HepG2 (cell line): ENCODE measurements at regions not wholly inside any gene's neighbourhood (a gene's known extent, or its start where the extent isn't known, plus 50 kb on each side); places are given as distances from the start of the nearest gene placed in this dataset.

Experiments used
- ATAC-seq: fragments of 200-7000 bp; cut with Tn5 transposase; 3 replicates; pipeline ENCODE4 v1.9.1; 2020; ENCODE audit warnings: mild to moderate bottlenecking, moderate library complexity
- BruUV-seq: library from RNA; stranded (reverse); fragments of 400-500 nt; replicated peaks from 2 replicates; lab custom pipeline; 2021; lab: Mats Ljungman, UMichigan
- CTCF ChIA-PET: fragments of 300-600 bp; formaldehyde crosslinking; extraction: SDS; loops from one replicate; lab custom pipeline; 2021; ENCODE audit warnings: low total read pairs, inconsistent platforms, low intra/inter-chr PET ratio; lab: Yijun Ruan, JAX
- POLR2A ChIA-PET: fragments of 350-600 bp; sonication (Branson Sonifier 250); formaldehyde crosslinking; loops from one replicate; lab custom pipeline; 2020; ENCODE audit warnings: antibody characterized with exemption, inconsistent platforms; lab: Yijun Ruan, JAX
- DNase-seq: peaks from one replicate; pipeline ENCODE4 v3.0.0-alpha.2; 2015; ENCODE audit warnings: low spot score
- FAIRE-seq: peaks from 3 replicates; lab custom pipeline; 2011; peaks lifted over from hg19 to GRCh38; lab: Jason Lieb, UNC
- H2AFZ ChIP-seq: one replicate; pipeline ENCODE4 v1.6.1; 2011; ENCODE audit warnings: low read length, inconsistent platforms
- H3K27ac ChIP-seq: fragments of 300-600 bp; 3 replicates; pipeline ENCODE4 v1.8.0; 2011; ENCODE audit warnings: mixed run types, mild to moderate bottlenecking, mixed read lengths, low read length, inconsistent platforms; ENCODE audit not compliant: insufficient read depth; ENCODE audit errors: extremely low read length
- H3K27me3 ChIP-seq, 2 experiments: fragments of 200-600 bp in 1 of 2; 2 replicates in 1 of 2; 3 replicates in 1 of 2; pipeline versions ENCODE4 v1.6.0 to v1.8.0; 2011; ENCODE audit warnings: low read length in 2 of 2, mild to moderate bottlenecking in 2 of 2, moderate library complexity in 2 of 2, inconsistent platforms in 1 of 2; ENCODE audit not compliant: insufficient read depth in 2 of 2, control insufficient read depth in 1 of 2
- H3K36me3 ChIP-seq, 2 experiments: fragments of 200-600 bp in 1 of 2; replicated peaks in 1 of 2; 2 replicates in 1 of 2; 3 replicates in 1 of 2; pipeline versions ENCODE4 v1.5.1 to v1.8.0; 2011; ENCODE audit warnings: low read length in 2 of 2, inconsistent platforms in 1 of 2; ENCODE audit not compliant: insufficient read depth in 2 of 2, control insufficient read depth in 1 of 2
- H3K4me1 ChIP-seq: 2 replicates; pipeline ENCODE4 v1.5.1; 2012; ENCODE audit warnings: low read length, inconsistent platforms; ENCODE audit not compliant: insufficient read depth
- H3K4me2 ChIP-seq: 2 replicates; pipeline ENCODE4 v1.6.0; 2011; ENCODE audit warnings: low read depth, low read length, inconsistent platforms
- H3K4me3 ChIP-seq, 3 experiments: fragments of 200-600 bp in 1 of 3; sonication (generic), shearing (Covaris generic) in 1 of 3; replicated peaks in 1 of 3; 2 replicates each; pipeline ENCODE4 v1.5.1; 2011 to 2016; ENCODE audit warnings: low read length in 3 of 3, inconsistent platforms in 2 of 3, low read depth in 2 of 3, mild to moderate bottlenecking in 2 of 3, control low read depth in 1 of 3, mixed read lengths in 1 of 3; ENCODE audit not compliant: insufficient read depth in 1 of 3
- H3K79me2 ChIP-seq: one replicate; pipeline ENCODE4 v1.6.1; 2011; ENCODE audit warnings: low read length, inconsistent platforms; ENCODE audit not compliant: insufficient read depth
- H3K9ac ChIP-seq: 2 replicates; pipeline ENCODE4 v1.6.0; 2011; ENCODE audit warnings: mild to moderate bottlenecking, low read depth, low read length, inconsistent platforms; ENCODE audit not compliant: insufficient read depth
- H3K9me3 ChIP-seq: 2 replicates; pipeline ENCODE4 v1.5.1; 2012; ENCODE audit warnings: mild to moderate bottlenecking, low read length
- H4K20me1 ChIP-seq: 2 replicates; pipeline ENCODE4 v1.6.0; 2011; ENCODE audit warnings: inconsistent platforms, mild to moderate bottlenecking, low read length, moderate library complexity; ENCODE audit not compliant: insufficient read depth
- ARNT2 ChIP-seq: sonication (generic); formaldehyde crosslinking; IDR thresholded peaks from 2 replicates; pipeline ENCODE4 v1.8.0; 2022; ENCODE audit warnings: mild to moderate bottlenecking, low read depth, missing genetic modification reagents, moderate library complexity
- BCL3 ChIP-seq: sonication (generic); formaldehyde crosslinking; IDR thresholded peaks from 2 replicates; pipeline ENCODE4 v1.5.1; 2020; ENCODE audit warnings: mild to moderate bottlenecking, missing genetic modification reagents, moderate library complexity
- LBX2 ChIP-seq: sonication (generic); formaldehyde crosslinking; IDR thresholded peaks from 2 replicates; pipeline ENCODE4 v1.5.0; 2020; ENCODE audit warnings: missing genetic modification reagents, mild to moderate bottlenecking, borderline replicate concordance
- PHF8 ChIP-seq: sonication (generic); formaldehyde crosslinking; IDR thresholded peaks from 2 replicates; pipeline ENCODE4 v1.5.0; 2020; ENCODE audit warnings: missing genetic modification reagents
- ZBTB4 ChIP-seq: sonication (generic); formaldehyde crosslinking; IDR thresholded peaks from 2 replicates; pipeline ENCODE4 v1.4.0; 2020; ENCODE audit warnings: missing genetic modification reagents, mild to moderate bottlenecking, borderline replicate concordance
- ZFP36L2 ChIP-seq: sonication (generic); formaldehyde crosslinking; IDR thresholded peaks from 2 replicates; pipeline ENCODE4 v1.4.0; 2020; ENCODE audit warnings: missing genetic modification reagents
- ZNF431 ChIP-seq: sonication (generic); formaldehyde crosslinking; IDR thresholded peaks from 2 replicates; pipeline ENCODE4 v1.9.0; 2022; ENCODE audit warnings: missing genetic modification reagents, low read depth, mild to moderate bottlenecking, borderline replicate concordance
- ZNF615 ChIP-seq: sonication (generic); formaldehyde crosslinking; IDR thresholded peaks from 2 replicates; pipeline ENCODE4 v1.5.0; 2020; ENCODE audit warnings: mild to moderate bottlenecking, missing genetic modification reagents, borderline replicate concordance
- ZNF687 ChIP-seq: sonication (generic); formaldehyde crosslinking; IDR thresholded peaks from 2 replicates; pipeline ENCODE4 v1.5.1; 2020; ENCODE audit warnings: mild to moderate bottlenecking, missing genetic modification reagents, moderate library complexity
- ZNF772 ChIP-seq: sonication (generic); formaldehyde crosslinking; IDR thresholded peaks from 2 replicates; pipeline ENCODE4 v1.5.0; 2020; ENCODE audit warnings: mild to moderate bottlenecking, missing genetic modification reagents
- WGBS: methylation state at CpG from one replicate; pipeline ENCODE4 v1.1.6; 2017; ENCODE audit warnings: low lambda C conversion rate; 5-methylcytosine and 5-hydroxymethylcytosine counted together
- in situ Hi-C: cut with HindIII; loops from 2 replicates; pipeline ENCODE4 v1.10.0; 2017; ENCODE audit warnings: low pct_unique_long_range_greater_than_20kb; ENCODE audit not compliant: extremely low pct_ligation_motif_present
- intact Hi-C: fragments of 100-400 bp; cut with micrococcal nuclease; formaldehyde crosslinking; loops from one replicate; pipeline ENCODE4 v1.10.0; 2022; ENCODE audit not compliant: unreplicated experiment

GRCh38 chr4:157502656-157503055 lies 282.1 kb downstream of the GRIA2 start:
- H3K27me3 ChIP-seq, result no peaks in the 10 kb centered on the region
- in situ Hi-C loops (no loop called here), intact Hi-C loops (no loop called here)
- H3K9ac ChIP-seq, result no peak overlapping the region
- H3K36me3 ChIP-seq, result no peaks in the 10 kb centered on the region
- BruUV-seq, result no TSS peak
- H3K9me3 ChIP-seq, result no peaks in the 10 kb centered on the region
- no peak overlapping the region for H3K27ac ChIP-seq
- H3K4me1 ChIP-seq, result no peaks in the 10 kb centered on the region
- ATAC-seq (no peak), FAIRE-seq (no peak), DNase-seq (no peak)
- no peak overlapping the region for H3K4me3 ChIP-seq
- H3K4me2 ChIP-seq, result no peak overlapping the region
- 54% methylated on average over 2 of the region's 2 CpGs for WGBS
- ChIA-PET CTCF (no interaction called here), POLR2A (no interaction called here)
- no peak overlapping the region for H2AFZ ChIP-seq
- H3K79me2 ChIP-seq, result no peaks in the 10 kb centered on the region
- H4K20me1 ChIP-seq, result no peaks in the 10 kb centered on the region
- no peak for TF ChIP-seq PHF8 (CRISPR knock-in tag)
- no peak for TF ChIP-seq BCL3 (CRISPR knock-in tag)
- TF ChIP-seq ZFP36L2 (CRISPR knock-in tag), result no peak
- TF ChIP-seq ZNF772, result no peak
- TF ChIP-seq ZBTB4 (CRISPR knock-in tag), result no peak
- TF ChIP-seq ZNF687 (CRISPR knock-in tag), result no peak
- TF ChIP-seq LBX2 (CRISPR knock-in tag), result no peak
- no peak for TF ChIP-seq ZNF431 (CRISPR knock-in tag)
- TF ChIP-seq ARNT2 (CRISPR knock-in tag), result no peak
- TF ChIP-seq ZNF615 (CRISPR knock-in tag), result no peak
